ENCODE measurements at regions not wholly inside any gene's neighbourhood (a gene's known extent, or its start where the extent isn't known, plus 50 kb on each side); places are given as distances from the start of the nearest gene placed in this dataset.

- no peaks in the 10 kb centered on the region for H3K27me3 Mint-ChIP-seq
- CTCF ChIA-PET = no interaction called here
- H3K4me3 Mint-ChIP-seq = no peak overlapping the region
- no peak for DNase-seq
- H3K9me3 Mint-ChIP-seq = no peaks in the 10 kb centered on the region
- H3K27ac Mint-ChIP-seq = no peak overlapping the region
- no peaks in the 10 kb centered on the region for H3K36me3 Mint-ChIP-seq
- H3K4me1 Mint-ChIP-seq = no peaks in the 10 kb centered on the region
Observed at GRCh38 chr6:164010441-164011103, 596.1 kb downstream of the QKI start.

- Mint-ChIP-seq H3K27me3 (no peaks in the 10 kb centered on the region), H3K4me3 (no peak overlapping the region)
- CTCF ChIA-PET = no interaction called here
Observed at GRCh38 chr6:164008902-164009301, 594.4 kb downstream of the QKI start.

DNA sequence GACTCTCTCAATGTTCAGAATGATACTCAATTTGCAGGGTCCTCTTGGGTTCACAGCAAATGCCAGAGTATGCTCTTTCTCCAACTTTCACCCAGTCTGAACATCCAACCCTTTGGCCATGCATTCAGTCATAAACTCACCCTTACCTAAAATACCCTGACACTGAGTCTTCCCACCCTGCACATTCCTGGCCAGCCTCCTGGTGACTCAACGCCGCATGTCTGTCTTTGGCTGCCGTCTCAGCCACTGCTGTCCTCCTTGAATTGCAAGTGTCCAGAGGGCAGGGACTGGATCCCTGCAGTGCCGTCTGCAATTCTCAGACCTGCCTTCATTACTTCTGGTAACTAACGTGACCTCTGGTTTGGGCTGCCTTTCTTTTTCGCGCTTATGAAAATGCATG, 593.4 kb downstream of the QKI start:
- Mint-ChIP-seq H3K9me3 (no peaks in the 10 kb centered on the region), H3K27me3 (no peaks in the 10 kb centered on the region), H3K4me1 (no peaks in the 10 kb centered on the region), H3K36me3 (no peaks in the 10 kb centered on the region), H3K27ac (no peak overlapping the region), H3K4me3 (no peak overlapping the region)
- no peak for DNase-seq
- CTCF ChIA-PET = no interaction called here

More at GRCh38 chr6:164008902-164009301, 594.4 kb downstream of the QKI start:
- no peaks in the 10 kb centered on the region for H3K36me3 Mint-ChIP-seq
- no peak for DNase-seq
- no peaks in the 10 kb centered on the region for H3K4me1 Mint-ChIP-seq
- no peaks in the 10 kb centered on the region for H3K9me3 Mint-ChIP-seq
- no peak overlapping the region for H3K27ac Mint-ChIP-seq

- DNase-seq = no peak
- Mint-ChIP-seq H3K36me3 (no peaks in the 10 kb centered on the region), H3K27me3 (no peaks in the 10 kb centered on the region), H3K9me3 (no peaks in the 10 kb centered on the region), H3K4me3 (no peak overlapping the region), H3K27ac (no peak overlapping the region), H3K4me1 (no peaks in the 10 kb centered on the region)
- CTCF ChIA-PET = no interaction called here
Observed at GRCh38 chr6:164006459-164006858, 591.9 kb downstream of the QKI start.

- Mint-ChIP-seq H3K27ac (no peak overlapping the region), H3K9me3 (no peaks in the 10 kb centered on the region), H3K4me1 (no peaks in the 10 kb centered on the region), H3K27me3 (no peaks in the 10 kb centered on the region), H3K4me3 (no peak overlapping the region), H3K36me3 (no peaks in the 10 kb centered on the region)
- no peak for DNase-seq
- CTCF ChIA-PET = no interaction called here
Observed at GRCh38 chr6:164005004-164005711, 590.6 kb downstream of the QKI start.

DNA sequence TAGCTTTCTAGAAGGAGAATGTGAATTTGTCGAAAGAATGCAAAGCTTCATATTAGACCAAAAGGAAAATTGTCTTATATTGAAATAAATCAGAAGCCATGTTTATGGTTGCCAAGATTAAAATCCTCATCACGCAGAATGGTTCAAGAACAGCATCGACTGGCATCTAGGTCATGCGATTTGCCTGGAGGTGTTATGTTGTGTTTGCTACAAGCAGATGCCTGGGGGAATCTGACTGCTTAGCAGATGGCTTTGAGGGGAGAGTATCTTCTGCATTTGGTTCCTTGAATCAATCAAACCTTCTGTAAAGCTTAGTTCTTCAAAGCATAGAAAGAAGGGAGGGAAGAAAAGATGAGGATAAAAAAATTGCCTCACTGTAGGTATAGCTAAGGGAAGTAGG, 585.8 kb downstream of the QKI start:
- H3K36me3 Mint-ChIP-seq = no peaks in the 10 kb centered on the region
- no peaks in the 10 kb centered on the region for H3K9me3 Mint-ChIP-seq
- CTCF ChIA-PET = interaction anchor here (1.1 kb wide), 1 partner anchor 11 kb away, joined by 3 read pairs; no protein-coding TSS in a partner anchor
- no peaks in the 10 kb centered on the region for H3K4me1 Mint-ChIP-seq
- no peak overlapping the region for H3K4me3 Mint-ChIP-seq
- no peak for DNase-seq
- H3K27me3 Mint-ChIP-seq = no peaks in the 10 kb centered on the region
- H3K27ac Mint-ChIP-seq = no peak overlapping the region

- H3K27ac Mint-ChIP-seq = no peak overlapping the region
- no peaks in the 10 kb centered on the region for H3K36me3 Mint-ChIP-seq
- no peak for DNase-seq
- no peak overlapping the region for H3K4me3 Mint-ChIP-seq
- no peaks in the 10 kb centered on the region for H3K9me3 Mint-ChIP-seq
- H3K27me3 Mint-ChIP-seq = no peaks in the 10 kb centered on the region
- no peaks in the 10 kb centered on the region for H3K4me1 Mint-ChIP-seq
- CTCF ChIA-PET = interaction anchor here (1.1 kb wide), 1 partner anchor 10 kb away, joined by 3 read pairs; no protein-coding TSS in a partner anchor
Observed at GRCh38 chr6:163999475-164000125, 585.1 kb downstream of the QKI start.

DNA sequence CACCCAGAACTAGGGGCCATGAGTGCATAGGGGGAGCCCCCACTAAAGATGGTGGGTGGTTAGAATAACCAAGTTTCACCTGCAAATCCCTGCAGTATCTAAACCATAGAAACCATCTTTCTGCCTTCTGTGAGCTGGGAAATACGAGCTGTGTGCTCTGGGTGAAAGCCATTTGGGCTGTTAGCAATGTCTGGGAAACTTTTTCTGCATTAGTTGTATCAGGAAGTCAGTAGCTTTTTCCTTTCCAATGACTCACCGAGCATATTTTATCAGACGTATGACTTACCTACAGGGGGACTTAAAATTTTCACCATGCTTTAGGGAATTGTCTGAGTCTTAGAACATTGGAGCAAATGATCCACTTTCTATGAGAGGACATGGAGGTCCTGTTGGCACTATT, 584.0 kb downstream of the QKI start:
- Mint-ChIP-seq H3K4me3 (no peak overlapping the region), H3K9me3 (no peaks in the 10 kb centered on the region), H3K4me1 (no peaks in the 10 kb centered on the region), H3K36me3 (no peaks in the 10 kb centered on the region), H3K27ac (no peak overlapping the region), H3K27me3 (no peaks in the 10 kb centered on the region)
- CTCF ChIA-PET = no interaction called here
- DNase-seq = no peak

GRCh38 chr6:163996491-163996890, 582.0 kb downstream of the QKI start:
- Mint-ChIP-seq H3K36me3 (no peaks in the 10 kb centered on the region), H3K4me1 (no peaks in the 10 kb centered on the region), H3K4me3 (no peak overlapping the region), H3K9me3 (no peaks in the 10 kb centered on the region), H3K27me3 (no peaks in the 10 kb centered on the region), H3K27ac (no peak overlapping the region)
- CTCF ChIA-PET = no interaction called here
- no peak for DNase-seq

GRCh38 chr6:163994566-163994965, 580.0 kb downstream of the QKI start:
- Mint-ChIP-seq H3K27ac (no peak overlapping the region), H3K9me3 (no peaks in the 10 kb centered on the region), H3K4me1 (no peaks in the 10 kb centered on the region), H3K36me3 (no peaks in the 10 kb centered on the region), H3K27me3 (no peaks in the 10 kb centered on the region), H3K4me3 (no peak overlapping the region)
- DNase-seq = no peak
- CTCF ChIA-PET = no interaction called here

DNA sequence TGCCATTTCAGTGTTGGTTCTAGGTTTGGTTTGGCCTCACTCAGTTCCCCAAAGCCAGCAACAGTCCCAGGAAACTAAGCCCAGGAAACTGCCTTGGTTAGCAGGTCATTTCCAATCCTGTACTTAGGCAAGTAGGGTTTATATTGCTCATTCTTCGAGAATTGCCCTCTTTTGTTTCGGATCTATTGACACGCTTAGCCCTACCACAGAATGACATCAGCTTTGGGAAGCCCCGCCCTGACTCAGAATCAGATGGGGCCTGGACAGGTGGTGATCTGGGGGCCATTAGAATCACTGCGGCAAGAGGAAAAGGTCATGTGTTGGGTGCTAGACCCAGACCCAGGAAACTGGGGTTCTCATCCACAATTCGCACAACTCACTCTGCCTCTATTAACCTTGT, 578.2 kb downstream of the QKI start:
- H3K27me3 Mint-ChIP-seq = no peaks in the 10 kb centered on the region
- no peaks in the 10 kb centered on the region for H3K4me1 Mint-ChIP-seq
- no peaks in the 10 kb centered on the region for H3K36me3 Mint-ChIP-seq
- no peak for DNase-seq
- CTCF ChIA-PET = no interaction called here
- H3K4me3 Mint-ChIP-seq = no peak overlapping the region
- H3K27ac Mint-ChIP-seq = no peak overlapping the region
- no peaks in the 10 kb centered on the region for H3K9me3 Mint-ChIP-seq

DNA sequence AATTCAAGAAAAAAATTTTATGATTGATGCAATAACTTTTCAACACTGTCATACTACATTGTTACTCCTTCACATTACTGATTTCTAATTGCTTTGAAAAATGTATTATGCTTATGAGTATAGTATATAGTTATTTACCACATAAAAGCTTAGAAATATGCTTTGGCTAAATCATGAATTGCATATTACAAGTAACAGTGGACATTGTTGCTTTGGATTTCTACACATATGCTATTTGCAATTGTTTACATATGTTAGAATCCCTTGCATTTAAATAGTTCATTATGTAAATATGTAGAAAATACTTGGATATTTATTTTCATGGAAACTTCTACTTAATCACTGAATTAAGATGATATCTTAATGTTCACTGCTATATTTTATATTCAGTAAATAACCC, 577.5 kb downstream of the QKI start:
- Mint-ChIP-seq H3K4me3 (no peak overlapping the region), H3K4me1 (no peaks in the 10 kb centered on the region), H3K36me3 (no peaks in the 10 kb centered on the region), H3K9me3 (no peaks in the 10 kb centered on the region), H3K27me3 (no peaks in the 10 kb centered on the region), H3K27ac (no peak overlapping the region)
- CTCF ChIA-PET = no interaction called here
- DNase-seq = no peak

- DNase-seq = no peak
- no peaks in the 10 kb centered on the region for H3K9me3 Mint-ChIP-seq
- no peaks in the 10 kb centered on the region for H3K36me3 Mint-ChIP-seq
- no peak overlapping the region for H3K27ac Mint-ChIP-seq
- CTCF ChIA-PET = no interaction called here
- H3K4me1 Mint-ChIP-seq = no peaks in the 10 kb centered on the region
- no peak overlapping the region for H3K4me3 Mint-ChIP-seq
- no peaks in the 10 kb centered on the region for H3K27me3 Mint-ChIP-seq
Observed at GRCh38 chr6:163991321-163991720, 576.8 kb downstream of the QKI start.

- no peaks in the 10 kb centered on the region for H3K4me1 Mint-ChIP-seq
- no peaks in the 10 kb centered on the region for H3K9me3 Mint-ChIP-seq
- no peak for DNase-seq
Observed at GRCh38 chr6:163986313-163986712, 571.8 kb downstream of the QKI start.

DNA sequence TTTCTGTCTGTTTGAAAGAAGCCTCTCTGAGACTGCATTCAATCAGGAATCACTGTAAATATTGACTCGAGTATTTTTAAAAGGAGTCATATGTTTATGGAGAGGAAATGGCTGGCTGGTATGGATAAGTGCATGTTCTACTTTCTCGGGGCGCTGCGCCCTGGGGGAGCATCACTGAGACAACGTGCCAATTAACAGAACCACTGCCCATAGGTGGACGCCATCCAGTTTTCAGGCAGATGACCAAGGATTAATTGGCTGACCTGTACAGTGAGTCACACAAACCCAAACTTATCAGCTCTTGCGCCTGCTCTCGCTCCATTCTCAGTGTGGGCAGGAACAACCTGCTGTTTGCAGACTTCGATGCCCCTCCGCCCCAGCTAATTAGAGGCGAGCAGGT, 571.2 kb downstream of the QKI start:
- no peaks in the 10 kb centered on the region for H3K36me3 Mint-ChIP-seq
- H3K9me3 Mint-ChIP-seq = no peaks in the 10 kb centered on the region
- no peak overlapping the region for H3K27ac Mint-ChIP-seq
- DNase-seq = no peak
- no peaks in the 10 kb centered on the region for H3K4me1 Mint-ChIP-seq
- no peak overlapping the region for H3K4me3 Mint-ChIP-seq
- CTCF ChIA-PET = no interaction called here
- H3K27me3 Mint-ChIP-seq = no peaks in the 10 kb centered on the region

More at GRCh38 chr6:163986313-163986712, 571.8 kb downstream of the QKI start:
- CTCF ChIA-PET = no interaction called here
- H3K27me3 Mint-ChIP-seq = no peaks in the 10 kb centered on the region
- H3K4me3 Mint-ChIP-seq = no peak overlapping the region
- no peaks in the 10 kb centered on the region for H3K36me3 Mint-ChIP-seq
- H3K27ac Mint-ChIP-seq = no peak overlapping the region

Measured in activated naive CD4-positive, alpha-beta T cell treated with anti-CD3 and anti-CD28 coated beads, Interleukin-2, amount 10 ng/mL, durations not matched to agents 7 days and 5 days (primary cell).